KOPT-K1 (cell line): ENCODE measurements at regions not wholly inside any gene's neighbourhood (a gene's known extent, or its start where the extent isn't known, plus 50 kb on each side); places are given as distances from the start of the nearest gene placed in this dataset.

Experiments used
- H3K27ac ChIP-seq: fragments of 200-600 bp; sonication (generic); 2 replicates; pipeline ENCODE4 v1.5.1; 2016; ENCODE audit warnings: antibody characterized with exemption, mild to moderate bottlenecking, low read depth, low read length; ENCODE audit not compliant: poor library complexity, severe bottlenecking
- H3K36me3 ChIP-seq: fragments of 200-600 bp; sonication (generic); 2 replicates; pipeline ENCODE4 v1.5.1; 2017; ENCODE audit warnings: antibody characterized with exemption, mild to moderate bottlenecking, low read length, moderate library complexity; ENCODE audit not compliant: insufficient read depth
- H3K9me3 ChIP-seq: fragments of 200-600 bp; sonication (generic); 2 replicates; pipeline ENCODE4 v1.5.1; 2017; ENCODE audit warnings: antibody characterized with exemption, low read length, mild to moderate bottlenecking; ENCODE audit not compliant: insufficient read depth, poor library complexity, severe bottlenecking

- no peaks in the 10 kb centered on the region for H3K9me3 ChIP-seq
- H3K36me3 ChIP-seq: no peaks in the 10 kb centered on the region
- H3K27ac ChIP-seq: peak overlapping the region; percentile 70
These were observed 51.3 kb upstream of the SLC30A5 start for GRCh38 chr5:69042500-69042899.

- no peaks in the 10 kb centered on the region for H3K36me3 ChIP-seq
- H3K9me3 ChIP-seq: no peaks in the 10 kb centered on the region
- H3K27ac ChIP-seq: peak overlapping the region; percentile 70
These were observed 50.7 kb upstream of the SLC30A5 start for GRCh38 chr5:69042915-69043654.

GRCh38 chr5:69043655-69043996 lies 50.2 kb upstream of the SLC30A5 start:
- Histone ChIP-seq H3K9me3 (no peaks in the 10 kb centered on the region), H3K27ac (peak overlapping the region; percentile 70), H3K36me3 (no peaks in the 10 kb centered on the region)
